ENCODE measurements at regions not wholly inside any gene's neighbourhood (a gene's known extent, or its start where the extent isn't known, plus 50 kb on each side); places are given as distances from the start of the nearest gene placed in this dataset.

GRCh38 chr12:73514672-73515071 is 1023.0 kb upstream of the ATXN7L3B start:
- Histone ChIP-seq H3K36me3 (no peaks in the 10 kb centered on the region), H3K4me3 (no peak overlapping the region), H3K4me1 (no peaks in the 10 kb centered on the region), H3K27ac (no peak overlapping the region), H3K9me3 (peaks cover 0 to 3% (median 0%) of the 10 kb centered on the region in 4 donors), H3K27me3 (no peaks in the 10 kb centered on the region)
- no peak for DNase-seq (ENCODE audit: low spot score in 2 of 2)
- WGBS, 2 donors = 53 to 72% methylated on average over 2 to 3 of the region's 3 CpGs
- TF ChIP-seq CTCF (IDR thresholded peaks at IDR 0.05) = no peak
- no peak for TF ChIP-seq EP300 (IDR thresholded peaks at IDR 0.05)
- no peak for TF ChIP-seq POLR2A (IDR thresholded peaks at IDR 0.05)

- Histone ChIP-seq H3K4me3 (no peak overlapping the region), H3K4me1 (no peaks in the 10 kb centered on the region), H3K9me3 (peaks cover 0 to 20% (median 4%) of the 10 kb centered on the region in 4 donors), H3K27me3 (no peaks in the 10 kb centered on the region), H3K27ac (no peak overlapping the region), H3K36me3 (no peaks in the 10 kb centered on the region)
- 0% methylated on average over 1 of the region's 1 CpG for WGBS, 2 donors
- TF ChIP-seq CTCF (IDR thresholded peaks at IDR 0.05) (no peak), EP300 (IDR thresholded peaks at IDR 0.05) (no peak), POLR2A (IDR thresholded peaks at IDR 0.05) (no peak)
- DNase-seq (ENCODE audit: low spot score in 2 of 2) = no peak
Observed at GRCh38 chr12:73517859-73518258, 1019.8 kb upstream of the ATXN7L3B start.

- no peak overlapping the region for H3K4me3 ChIP-seq
- WGBS, 2 donors = 87 to 94% methylated on average over 1 of the region's 1 CpG
- peaks cover 0 to 12% (median 0%) of the 10 kb centered on the region in 4 donors for H3K4me1 ChIP-seq
- H3K9me3 ChIP-seq = peaks cover 0 to under 1% (median 0%) of the 10 kb centered on the region in 4 donors
- H3K27me3 ChIP-seq = no peaks in the 10 kb centered on the region
- DNase-seq (ENCODE audit: low spot score in 2 of 2) = no peak
- no peak overlapping the region for H3K27ac ChIP-seq
- no peaks in the 10 kb centered on the region for H3K36me3 ChIP-seq
- TF ChIP-seq POLR2A (IDR thresholded peaks at IDR 0.05) = no peak
- no peak for TF ChIP-seq CTCF (IDR thresholded peaks at IDR 0.05)
- no peak for TF ChIP-seq EP300 (IDR thresholded peaks at IDR 0.05)
Observed at GRCh38 chr12:73529231-73529630, 1008.4 kb upstream of the ATXN7L3B start.

GRCh38 chr12:73529954-73530353 is 1007.7 kb upstream of the ATXN7L3B start:
- no peaks in the 10 kb centered on the region for H3K9me3 ChIP-seq
- TF ChIP-seq EP300 (IDR thresholded peaks at IDR 0.05) (no peak), POLR2A (IDR thresholded peaks at IDR 0.05) (no peak), CTCF (IDR thresholded peaks at IDR 0.05) (no peak)
- H3K27ac ChIP-seq = no peak overlapping the region
- no peak for DNase-seq (ENCODE audit: low spot score in 2 of 2)
- H3K4me1 ChIP-seq = peaks cover 0 to 12% (median 0%) of the 10 kb centered on the region in 4 donors
- H3K4me3 ChIP-seq = no peak overlapping the region
- H3K27me3 ChIP-seq = no peaks in the 10 kb centered on the region
- H3K36me3 ChIP-seq = no peaks in the 10 kb centered on the region

- no peak overlapping the region for H3K4me3 ChIP-seq
- peaks cover 0 to 12% (median 0%) of the 10 kb centered on the region in 4 donors for H3K4me1 ChIP-seq
- H3K36me3 ChIP-seq = no peaks in the 10 kb centered on the region
- no peaks in the 10 kb centered on the region for H3K9me3 ChIP-seq
- no peak overlapping the region for H3K27ac ChIP-seq
- H3K27me3 ChIP-seq = no peaks in the 10 kb centered on the region
- no peak for DNase-seq (ENCODE audit: low spot score in 2 of 2)
- no peak for TF ChIP-seq POLR2A (IDR thresholded peaks at IDR 0.05)
- no peak for TF ChIP-seq EP300 (IDR thresholded peaks at IDR 0.05)
- no peak for TF ChIP-seq CTCF (IDR thresholded peaks at IDR 0.05)
Observed at GRCh38 chr12:73531752-73532151, 1005.9 kb upstream of the ATXN7L3B start.

Measured in tibial nerve (tissue), 4 donors.